B cell (primary cell): ENCODE measurements at regions not wholly inside any gene's neighbourhood (a gene's known extent, or its start where the extent isn't known, plus 50 kb on each side); places are given as distances from the start of the nearest gene placed in this dataset.
"Not testable (repeated sequence)": the region's sequence is repeated elsewhere in the genome, so short reads cannot be mapped to it uniquely, and the experiment has no call there.

Experiments
- ATAC-seq: fragments of 200-7000 bp; cut with Tn5 transposase; one replicate; pipeline ENCODE4 v1.10.0; 2021; ENCODE audit warnings: low read depth, mild to moderate bottlenecking, moderate number of reproducible peaks, moderate library complexity
- CTCF ChIA-PET: fragments of 350-600 bp; sonication (Branson Sonifier 250); formaldehyde crosslinking; loops from one replicate; lab custom pipeline; 2021; ENCODE audit warnings: antibody characterized with exemption, inconsistent platforms; lab: Charles Lee
- POLR2A ChIA-PET: fragments of 350-600 bp; sonication (Branson Sonifier 250); formaldehyde crosslinking; loops from one replicate; lab custom pipeline; 2021; ENCODE audit warnings: antibody characterized with exemption; lab: Charles Lee
- DNase-seq: peaks from one replicate; pipeline ENCODE4 v3.0.0; 2013
- H2AFZ ChIP-seq: 2 replicates; pipeline ENCODE4 v1.6.1; 2012; ENCODE audit warnings: mild to moderate bottlenecking, low read depth, low read length; ENCODE audit not compliant: insufficient read depth, poor library complexity, severe bottlenecking
- H3K27ac ChIP-seq, 2 donors: 1 replicate in 1 of 2; 2 replicates in 1 of 2; pipeline ENCODE4 v1.5.1; 2012 to 2013; ENCODE audit warnings: low read length in 2 of 2, mild to moderate bottlenecking in 2 of 2, moderate library complexity in 1 of 2
- H3K27me3 ChIP-seq, 4 experiments: fragments of 200-600 bp in 1 of 4; sonication (generic) in 1 of 4; replicated peaks in 1 of 4; 1 replicate in 2 of 4; 2 replicates in 2 of 4; pipeline versions ENCODE4 v1.6.1 to v1.7.0; 2013 to 2016; ENCODE audit warnings: low read length in 3 of 4, mild to moderate bottlenecking in 2 of 4, mixed read lengths in 1 of 4, moderate library complexity in 1 of 4; ENCODE audit not compliant: insufficient read depth in 4 of 4, control insufficient read depth in 3 of 4; ENCODE audit errors: control extremely low read depth in 1 of 4
- H3K36me3 ChIP-seq, 2 experiments: replicated peaks in 1 of 2; 1 replicate in 1 of 2; 2 replicates in 1 of 2; pipeline versions ENCODE4 v1.6.1 to v1.7.1; 2013; ENCODE audit warnings: low read length in 1 of 2; ENCODE audit not compliant: insufficient read depth in 2 of 2, control insufficient read depth in 1 of 2; ENCODE audit errors: control extremely low read depth in 1 of 2, extremely low read depth in 1 of 2
- H3K4me1 ChIP-seq, 2 donors: fragments of 200-600 bp in 1 of 2; sonication (generic) in 1 of 2; 1 replicate in 1 of 2; 2 replicates in 1 of 2; pipeline versions ENCODE4 v1.5.1 to v1.6.1; 2013 to 2017; ENCODE audit warnings: low read length in 2 of 2; ENCODE audit not compliant: control insufficient read depth in 2 of 2, insufficient read depth in 2 of 2
- H3K4me2 ChIP-seq: replicated peaks from 2 replicates; pipeline ENCODE3; 2012; ENCODE audit warnings: mild to moderate bottlenecking, low read depth, low read length; ENCODE audit not compliant: poor library complexity, severe bottlenecking
- H3K4me3 ChIP-seq, 5 experiments: fragments of 200-600 bp in 1 of 5; sonication (generic) in 1 of 5; 1 replicate in 3 of 5; 2 replicates in 2 of 5; pipeline versions ENCODE4 v1.5.1 to v1.7.0; 2011 to 2016; ENCODE audit warnings: low read length in 4 of 5, mild to moderate bottlenecking in 4 of 5, low read depth in 2 of 5, control low read depth in 1 of 5, moderate library complexity in 1 of 5; ENCODE audit not compliant: insufficient read depth in 1 of 5; ENCODE audit errors: control extremely low read depth in 1 of 5, extremely low read depth in 1 of 5
- H3K79me2 ChIP-seq: fragments of 200-600 bp; sonication (generic); one replicate; pipeline ENCODE4 v1.6.0; 2016; ENCODE audit warnings: low read length; ENCODE audit not compliant: control insufficient read depth, insufficient read depth
- H3K9ac ChIP-seq: fragments of 200-600 bp; sonication (generic); 2 replicates; pipeline ENCODE4 v1.6.1; 2017; ENCODE audit warnings: mild to moderate bottlenecking, low read length, moderate library complexity
- H3K9me3 ChIP-seq, 3 donors: one replicate each; pipeline versions ENCODE4 v1.6.1 to v1.7.1; 2013; ENCODE audit warnings: low read length in 2 of 3; ENCODE audit not compliant: control insufficient read depth in 2 of 3, insufficient read depth in 1 of 3; ENCODE audit errors: control extremely low read depth in 1 of 3
- H4K20me1 ChIP-seq: 2 replicates; pipeline ENCODE4 v1.6.0; 2012; ENCODE audit warnings: mild to moderate bottlenecking, low read length; ENCODE audit not compliant: insufficient read depth, control insufficient read depth, poor library complexity, severe bottlenecking
- H3K27ac Mint-ChIP-seq: one replicate; pipeline ENCODE4 v1.8.0; 2021; ENCODE audit warnings: mixed read lengths
- H3K27me3 Mint-ChIP-seq: one replicate; pipeline ENCODE4 v1.8.0; 2021; ENCODE audit warnings: mixed read lengths
- H3K4me1 Mint-ChIP-seq: one replicate; pipeline ENCODE4 v1.8.0; 2021; ENCODE audit warnings: mixed read lengths
- H3K4me3 Mint-ChIP-seq: one replicate; pipeline ENCODE4 v1.8.0; 2021; ENCODE audit warnings: mixed read lengths
- H3K9me3 Mint-ChIP-seq: one replicate; pipeline ENCODE4 v1.8.0; 2022; ENCODE audit warnings: mixed read lengths; ENCODE audit not compliant: insufficient read depth
- CTCF ChIP-seq: fragments of 200-600 bp; IDR thresholded peaks from one replicate; pipeline ENCODE4 v1.8.0; 2022; ENCODE audit warnings: antibody characterized with exemption, mild to moderate bottlenecking
- EZH2 ChIP-seq: IDR thresholded peaks from 2 replicates; pipeline ENCODE4 v1.6.1; 2012; ENCODE audit warnings: borderline replicate concordance, low read depth, mild to moderate bottlenecking, moderate library complexity, low read length; ENCODE audit not compliant: insufficient read depth, poor library complexity, severe bottlenecking
- WGBS: methylation state at CpG from one replicate; pipeline ENCODE4 v1.1.5; 2013; ENCODE audit warnings: missing lambda C conversion rate; ENCODE audit not compliant: insufficient coverage; 5-methylcytosine and 5-hydroxymethylcytosine counted together
- intact Hi-C: fragments of 100-400 bp; cut with micrococcal nuclease; formaldehyde crosslinking; loops from one replicate; pipeline ENCODE4 v1.10.0; 2022

- Histone ChIP-seq H3K27me3 (no peaks in the 10 kb centered on the region), H3K27ac (no peak overlapping the region), H3K4me3 (no peak overlapping the region), H3K9me3 (peaks cover 0 to 12% (median 2%) of the 10 kb centered on the region in 3 donors), H3K4me2 (no peak overlapping the region), H4K20me1 (no peaks in the 10 kb centered on the region), H2AFZ (no peak overlapping the region), H3K36me3 (no peaks in the 10 kb centered on the region), H3K79me2 (no peaks in the 10 kb centered on the region), H3K4me1 (no peaks in the 10 kb centered on the region), H3K9ac (no peak overlapping the region)
- no peak for TF ChIP-seq EZH2
- no peak for TF ChIP-seq CTCF
- ChIA-PET POLR2A (no interaction called here), CTCF (no interaction called here)
- no peaks in the 10 kb centered on the region for H3K4me1 Mint-ChIP-seq
- intact Hi-C loops, result loop anchor here (10.0 kb wide), 1 partner anchor 61 kb away; no protein-coding TSS in a partner anchor
- DNase-seq (no peak), ATAC-seq (no peak)
- H3K27ac Mint-ChIP-seq, result no peak overlapping the region
- no peaks in the 10 kb centered on the region for H3K27me3 Mint-ChIP-seq
- 94% methylated on average over 2 of the region's 3 CpGs for WGBS
- H3K4me3 Mint-ChIP-seq, result no peak overlapping the region
- peaks cover 11% of the 10 kb centered on the region for H3K9me3 Mint-ChIP-seq
These were observed 478.8 kb downstream of the ADCYAP1 start for GRCh38 chr18:1383465-1383864.

GRCh38 chr18:1388468-1388867 lies 483.8 kb downstream of the ADCYAP1 start:
- ATAC-seq, H3K36me3 ChIP-seq, POLR2A ChIA-PET, H3K4me3 Mint-ChIP-seq, H2AFZ ChIP-seq, H3K4me3 ChIP-seq, H3K27me3 ChIP-seq, H3K9me3 ChIP-seq, H3K27ac Mint-ChIP-seq, DNase-seq, H3K27me3 Mint-ChIP-seq, H3K27ac ChIP-seq, H3K79me2 ChIP-seq, CTCF ChIA-PET, H3K9ac ChIP-seq, H3K4me1 Mint-ChIP-seq, H4K20me1 ChIP-seq, H3K4me1 ChIP-seq, H3K4me2 ChIP-seq: not testable (repeated sequence)
- intact Hi-C loops, result loop anchor here (10.0 kb wide), 1 partner anchor 56 kb away; no protein-coding TSS in a partner anchor
- peaks cover 15% of the 10 kb centered on the region for H3K9me3 Mint-ChIP-seq
